K562 (cell line): ENCODE measurements at regions not wholly inside any gene's neighbourhood (a gene's known extent, or its start where the extent isn't known, plus 50 kb on each side); places are given as distances from the start of the nearest gene placed in this dataset.

Source experiments
- ATAC-seq: fragments of 200-7000 bp; cut with Tn5 transposase; 3 replicates; pipeline ENCODE4 v1.9.1; 2020; ENCODE audit warnings: moderate library complexity
- BruUV-seq: library from RNA; stranded (reverse); fragments of 400-500 nt; replicated peaks from 2 replicates; lab custom pipeline; 2021; lab: Mats Ljungman, UMichigan
- CTCF ChIA-PET: fragments of 300-600 bp; formaldehyde crosslinking; extraction: SDS; loops from one replicate; lab custom pipeline; 2021; ENCODE audit warnings: low intra/inter-chr PET ratio; lab: Yijun Ruan, JAX
- POLR2A ChIA-PET: fragments of 300-600, 350-650 bp; sonication (Branson Sonifier 250); formaldehyde crosslinking; extraction: SDS; loops from one replicate; lab custom pipeline; 2021; ENCODE audit warnings: antibody characterized with exemption, inconsistent platforms; lab: Yijun Ruan, JAX
- DNase-seq, 4 experiments: peaks; one replicate each; pipeline versions ENCODE4 v3.0.0 to v3.0.0-alpha.2; 2011 to 2018; ENCODE audit warnings: low spot score in 3 of 4, mixed read lengths in 3 of 4; ENCODE audit errors: extremely low read depth in 1 of 4
- FAIRE-seq: peaks from 2 replicates; lab custom pipeline; 2011; peaks lifted over from hg19 to GRCh38; lab: Jason Lieb, UNC
- H2AFZ ChIP-seq: 2 replicates; pipeline ENCODE4 v1.6.0; 2011; ENCODE audit warnings: low read depth, low read length, control low read depth, inconsistent platforms
- H3K27ac ChIP-seq: fragments of 200-600 bp; 3 replicates; pipeline ENCODE4 v1.8.0; 2011; ENCODE audit warnings: low read depth, mild to moderate bottlenecking, control low read depth, inconsistent platforms, low read length, moderate library complexity, mixed read lengths; ENCODE audit errors: extremely low read depth
- H3K27me3 ChIP-seq, 2 experiments: fragments of 300-600 bp in 1 of 2; 2 replicates in 1 of 2; 3 replicates in 1 of 2; pipeline versions ENCODE4 v1.6.0 to v1.8.0; 2011; ENCODE audit warnings: inconsistent platforms in 2 of 2, low read length in 2 of 2, mild to moderate bottlenecking in 1 of 2, mixed read lengths in 1 of 2, moderate library complexity in 1 of 2; ENCODE audit not compliant: control insufficient read depth in 2 of 2, insufficient read depth in 2 of 2
- H3K36me3 ChIP-seq: fragments of 300-600 bp; 3 replicates; pipeline ENCODE4 v1.8.0; 2011; ENCODE audit warnings: mild to moderate bottlenecking, low read length, inconsistent platforms; ENCODE audit not compliant: control insufficient read depth, insufficient read depth
- H3K4me1 ChIP-seq, 2 experiments: fragments of 200-600 bp in 1 of 2; replicated peaks in 1 of 2; 2 replicates in 1 of 2; 3 replicates in 1 of 2; pipeline versions ENCODE4 v1.5.1 to v1.8.0; 2011; ENCODE audit warnings: inconsistent platforms in 2 of 2, low read length in 2 of 2, mild to moderate bottlenecking in 1 of 2, mixed read lengths in 1 of 2, moderate library complexity in 1 of 2; ENCODE audit not compliant: control insufficient read depth in 2 of 2, insufficient read depth in 2 of 2
- H3K4me2 ChIP-seq: 2 replicates; pipeline ENCODE4 v1.6.1; 2011; ENCODE audit warnings: low read length, control low read depth, inconsistent platforms, mixed read lengths; ENCODE audit not compliant: insufficient read depth
- H3K4me3 ChIP-seq: fragments of 200-600 bp; sonication (generic), shearing (Covaris generic); 2 replicates; pipeline ENCODE4 v1.5.1; 2016; ENCODE audit warnings: control low read depth, inconsistent platforms
- H3K79me2 ChIP-seq: fragments of 200-600 bp; 3 replicates; pipeline ENCODE4 v1.8.0; 2011; ENCODE audit warnings: low read length, inconsistent platforms; ENCODE audit not compliant: control insufficient read depth, insufficient read depth
- H3K9ac ChIP-seq, 2 experiments: 2 replicates each; pipeline versions ENCODE4 v1.6.0 to v1.6.1; 2011; ENCODE audit warnings: low read depth in 2 of 2, low read length in 2 of 2, control low read depth in 1 of 2, inconsistent platforms in 1 of 2, mild to moderate bottlenecking in 1 of 2, mixed read lengths in 1 of 2; ENCODE audit not compliant: insufficient read depth in 1 of 2
- H3K9me1 ChIP-seq: one replicate; pipeline ENCODE4 v1.6.0; 2011; ENCODE audit warnings: inconsistent platforms, mild to moderate bottlenecking, low read length, moderate library complexity; ENCODE audit not compliant: control insufficient read depth, insufficient read depth
- H3K9me3 ChIP-seq: replicated peaks from 2 replicates; pipeline ENCODE4 v1.5.1; 2011; ENCODE audit warnings: low read depth, low read length, inconsistent platforms; ENCODE audit not compliant: control insufficient read depth, insufficient read depth
- H4K20me1 ChIP-seq: replicated peaks from 2 replicates; pipeline ENCODE4 v1.6.1; 2011; ENCODE audit warnings: low read length, inconsistent platforms, mixed read lengths; ENCODE audit not compliant: control insufficient read depth, insufficient read depth
- CBFA2T3 ChIP-seq: fragments of 450-650 bp; IDR thresholded peaks from 2 replicates; pipeline ENCODE4 v1.6.1; 2017
- FOS ChIP-seq: IDR thresholded peaks from 3 replicates; pipeline ENCODE4 v1.6.1; 2011; ENCODE audit not compliant: insufficient read length; ENCODE audit errors: extremely low read depth
- GATA2 ChIP-seq: sonication (generic); formaldehyde crosslinking; IDR thresholded peaks from 2 replicates; pipeline ENCODE4 v1.4.0; 2020; ENCODE audit warnings: mild to moderate bottlenecking, missing genetic modification reagents
- HEY1 ChIP-seq: fragments of 250-450 bp; sonication (Bioruptor Pico); IDR thresholded peaks from 2 replicates; pipeline ENCODE4 v1.5.0; 2020; ENCODE audit warnings: mild to moderate bottlenecking, moderate library complexity, borderline replicate concordance
- LARP7 ChIP-seq: fragments of 450-650 bp; IDR thresholded peaks from 2 replicates; pipeline ENCODE4 v1.6.1; 2016
- MEF2A ChIP-seq: IDR thresholded peaks from 2 replicates; pipeline ENCODE4 v1.6.1; 2011; ENCODE audit warnings: low read depth, mild to moderate bottlenecking, low read length, moderate library complexity; ENCODE audit not compliant: control insufficient read depth
- PHF8 ChIP-seq: fragments of 200-600 bp; sonication (generic); IDR thresholded peaks from 2 replicates; pipeline ENCODE4 v1.6.1; 2012; ENCODE audit warnings: mixed run types, mild to moderate bottlenecking, inconsistent platforms, low read length, moderate library complexity, borderline replicate concordance
- POLR2A ChIP-seq: fragments of 450-650 bp; conservative IDR thresholded peaks from 2 replicates; pipeline ENCODE4 v1.6.1; 2016
- PURB ChIP-seq: sonication (generic); formaldehyde crosslinking; IDR thresholded peaks from 2 replicates; pipeline ENCODE4 v1.9.0; 2021; ENCODE audit warnings: low read depth, mild to moderate bottlenecking, missing genetic modification reagents
- TCF7 ChIP-seq: sonication (generic); IDR thresholded peaks from 2 replicates; pipeline ENCODE4 v1.6.1; 2016; ENCODE audit warnings: antibody characterized with exemption, borderline replicate concordance
- TEAD4 ChIP-seq, 2 experiments: sonication (generic) in 1 of 2; formaldehyde crosslinking in 1 of 2; IDR thresholded peaks; 2 replicates each; pipeline versions ENCODE4 v1.6.1 to v1.8.0; 2012 to 2022; ENCODE audit warnings: borderline replicate concordance in 1 of 2, inconsistent platforms in 1 of 2, low read length in 1 of 2, mild to moderate bottlenecking in 1 of 2, missing genetic modification reagents in 1 of 2
- ZBTB7A ChIP-seq: IDR thresholded peaks from 2 replicates; pipeline ENCODE4 v1.6.1; 2011; ENCODE audit warnings: low read depth, mild to moderate bottlenecking, low read length, moderate library complexity, borderline replicate concordance; ENCODE audit not compliant: control insufficient read depth
- ZNF431 ChIP-seq: sonication (generic); formaldehyde crosslinking; IDR thresholded peaks from 2 replicates; pipeline ENCODE4 v1.8.0; 2022; ENCODE audit warnings: mild to moderate bottlenecking, missing genetic modification reagents
- WGBS: fragments of 100-300 bp; shearing (Covaris generic); methylation state at CpG from one replicate; pipeline ENCODE4 v1.1.6; 2016; ENCODE audit warnings: low coverage, mixed read lengths; ENCODE audit not compliant: insufficient coverage; ENCODE audit errors: missing lambda C conversion rate; 5-methylcytosine and 5-hydroxymethylcytosine counted together
- in situ Hi-C: fragments of 300-500 bp; cut with MboI; formaldehyde crosslinking; loops from 4 replicates; pipeline ENCODE4 v1.15.0; 2018; ENCODE audit warnings: inconsistent platforms, mixed read lengths
- intact Hi-C: fragments of 100-400 bp; cut with micrococcal nuclease; formaldehyde crosslinking; loops from 2 replicates; pipeline ENCODE4 v1.14.2; 2022

DNA sequence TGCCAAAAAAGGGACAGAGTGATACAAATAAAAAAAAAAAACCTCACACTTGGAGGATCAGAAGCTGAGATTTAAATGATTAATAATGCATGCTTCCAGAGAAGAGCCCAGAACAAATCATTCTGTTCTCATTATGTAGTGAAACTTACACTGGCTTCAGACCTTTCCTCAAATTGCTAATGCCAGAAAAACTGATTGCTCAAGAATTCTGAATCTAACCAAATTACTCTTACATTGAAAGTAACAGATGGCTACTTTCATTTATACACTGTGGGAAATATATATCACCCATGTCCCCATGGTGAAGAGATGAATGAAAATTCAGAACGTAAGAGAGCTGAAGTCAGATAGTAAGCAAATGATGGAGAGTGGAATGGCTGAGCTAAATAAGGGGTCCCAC, 85.9 kb upstream of the NSMCE3 start:
- 0% methylated on average over 1 of the region's 1 CpG for WGBS
- no peak for DNase-seq
- no peak for FAIRE-seq
- no TSS peak for BruUV-seq
- Histone ChIP-seq H3K9ac (no peak overlapping the region), H3K9me1 (no peaks in the 10 kb centered on the region), H3K27ac (no peak overlapping the region), H3K4me2 (no peak overlapping the region), H3K27me3 (peaks cover 8 to 17% of the 10 kb centered on the region in 2 experiments; a peak in 4 of 5 replicates), H2AFZ (no peak overlapping the region), H3K9me3 (no peaks in the 10 kb centered on the region), H4K20me1 (no peaks in the 10 kb centered on the region), H3K4me1 (no peaks in the 10 kb centered on the region), H3K36me3 (no peaks in the 10 kb centered on the region), H3K79me2 (no peaks in the 10 kb centered on the region), H3K4me3 (no peak overlapping the region)
- TF ChIP-seq ZBTB7A: no peak
- no peak for TF ChIP-seq PURB (CRISPR knock-in tag)
- TF ChIP-seq LARP7: no peak
- no peak for TF ChIP-seq HEY1
- no peak for TF ChIP-seq TCF7
- no peak for TF ChIP-seq POLR2A
- TF ChIP-seq FOS: no peak
- TF ChIP-seq PHF8: no peak
- TF ChIP-seq CBFA2T3: no peak
- TF ChIP-seq GATA2 (CRISPR knock-in tag): no peak
- TF ChIP-seq ZNF431 (CRISPR knock-in tag): no peak
- TF ChIP-seq MEF2A: no peak
- TF ChIP-seq TEAD4 (IDR thresholded peaks at IDR 0.05; ENCODE audit: low read length): no peak
- no peak for TF ChIP-seq TEAD4 (CRISPR knock-in tag; IDR thresholded peaks at IDR 0.05; ENCODE audit: borderline replicate concordance)
- CTCF ChIA-PET: no interaction called here
- POLR2A ChIA-PET: interaction anchor here (0.7 kb wide), 1 partner anchor 14 kb away, joined by 3 read pairs; no protein-coding TSS in a partner anchor
- in situ Hi-C loops: no loop called here
- ATAC-seq: no peak
- intact Hi-C loops: no loop called here
